Neural progenitor cell (in vitro differentiated cells): ENCODE measurements at regions not wholly inside any gene's neighbourhood (a gene's known extent, or its start where the extent isn't known, plus 50 kb on each side); places are given as distances from the start of the nearest gene placed in this dataset.

ENCODE experiments used
- EZH2 ChIP-seq: fragments of 200-600 bp; sonication (generic); IDR thresholded peaks from 2 replicates; pipeline ENCODE4 v1.6.1; 2017; ENCODE audit warnings: antibody characterized with exemption, mild to moderate bottlenecking, moderate library complexity
- TF ChIP-seq, protein P1 (sequence below): fragments of 200-600 bp; sonication (generic); IDR thresholded peaks from 2 replicates; pipeline ENCODE4 v1.5.1; 2017; ENCODE audit warnings: antibody characterized with exemption, mild to moderate bottlenecking

DNA sequence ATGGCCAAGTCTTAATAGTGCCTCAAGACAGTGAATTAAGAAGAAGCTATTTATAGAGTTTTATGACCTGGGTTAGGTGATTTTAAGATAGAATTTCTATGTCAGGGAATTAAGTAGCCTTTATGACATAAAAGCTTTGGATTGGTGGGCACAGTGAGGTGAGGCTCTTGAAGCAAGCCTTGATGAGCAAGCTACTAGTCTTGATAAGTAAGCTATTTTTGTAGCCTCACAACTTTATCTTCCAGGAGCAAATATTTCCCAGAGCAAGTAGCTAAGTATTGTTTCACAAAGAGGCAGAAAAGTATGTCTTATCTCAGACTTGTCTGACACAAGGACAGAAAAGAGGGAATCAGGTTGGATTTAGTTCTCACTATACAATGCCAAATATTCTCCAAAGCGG, 491.7 kb upstream of the RASGRP1 start:
- TF ChIP-seq, protein P1, sequence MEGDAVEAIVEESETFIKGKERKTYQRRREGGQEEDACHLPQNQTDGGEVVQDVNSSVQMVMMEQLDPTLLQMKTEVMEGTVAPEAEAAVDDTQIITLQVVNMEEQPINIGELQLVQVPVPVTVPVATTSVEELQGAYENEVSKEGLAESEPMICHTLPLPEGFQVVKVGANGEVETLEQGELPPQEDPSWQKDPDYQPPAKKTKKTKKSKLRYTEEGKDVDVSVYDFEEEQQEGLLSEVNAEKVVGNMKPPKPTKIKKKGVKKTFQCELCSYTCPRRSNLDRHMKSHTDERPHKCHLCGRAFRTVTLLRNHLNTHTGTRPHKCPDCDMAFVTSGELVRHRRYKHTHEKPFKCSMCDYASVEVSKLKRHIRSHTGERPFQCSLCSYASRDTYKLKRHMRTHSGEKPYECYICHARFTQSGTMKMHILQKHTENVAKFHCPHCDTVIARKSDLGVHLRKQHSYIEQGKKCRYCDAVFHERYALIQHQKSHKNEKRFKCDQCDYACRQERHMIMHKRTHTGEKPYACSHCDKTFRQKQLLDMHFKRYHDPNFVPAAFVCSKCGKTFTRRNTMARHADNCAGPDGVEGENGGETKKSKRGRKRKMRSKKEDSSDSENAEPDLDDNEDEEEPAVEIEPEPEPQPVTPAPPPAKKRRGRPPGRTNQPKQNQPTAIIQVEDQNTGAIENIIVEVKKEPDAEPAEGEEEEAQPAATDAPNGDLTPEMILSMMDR = no peak
- TF ChIP-seq EZH2 = no peak
